Natural killer cell treated with Interleukin-12 subunit alpha and Interleukin-12 subunit beta and Interleukin-15 and Interleukin-18, amount 100 ng/mL, for 72 hours (primary cell): ENCODE measurements at regions not wholly inside any gene's neighbourhood (a gene's known extent, or its start where the extent isn't known, plus 50 kb on each side); places are given as distances from the start of the nearest gene placed in this dataset.

ENCODE experiments used
- ATAC-seq, 2 donors: fragments of 150-1000 bp; cut with Tn5 transposase in 1 of 2; sonication (Bioruptor Pico), chemical (Tn5 transposase) in 1 of 2; 2 replicates each; pipeline ENCODE4 v1.10.0; 2021
- DNase-seq: peaks from one replicate; pipeline ENCODE4 v3.0.0; 2022; ENCODE audit warnings: low spot score
- H3K27ac Mint-ChIP-seq, 2 donors: 1 replicate in 1 of 2; 2 replicates in 1 of 2; pipeline ENCODE4 v1.8.0; 2022; ENCODE audit warnings: mixed read lengths in 2 of 2, mild to moderate bottlenecking in 1 of 2, moderate library complexity in 1 of 2
- H3K27me3 Mint-ChIP-seq, 2 donors: 1 replicate in 1 of 2; 2 replicates in 1 of 2; pipeline ENCODE4 v1.8.0; 2022; ENCODE audit warnings: mixed read lengths in 2 of 2
- H3K36me3 Mint-ChIP-seq: one replicate; pipeline ENCODE4 v1.8.0; 2022; ENCODE audit warnings: mixed read lengths
- H3K4me1 Mint-ChIP-seq, 2 donors: 1 replicate in 1 of 2; 2 replicates in 1 of 2; pipeline ENCODE4 v1.8.0; 2022; ENCODE audit warnings: low read depth in 2 of 2, mixed read lengths in 2 of 2, mild to moderate bottlenecking in 1 of 2
- H3K4me3 Mint-ChIP-seq: one replicate; pipeline ENCODE4 v1.8.0; 2022; ENCODE audit warnings: mixed read lengths
- H3K9me3 Mint-ChIP-seq: 2 replicates; pipeline ENCODE4 v1.8.0; 2022; ENCODE audit warnings: mixed read lengths

- Mint-ChIP-seq H3K4me1 (no peaks in the 10 kb centered on the region), H3K4me3 (no peak overlapping the region), H3K36me3 (no peaks in the 10 kb centered on the region), H3K9me3 (peaks cover 6% of the 10 kb centered on the region), H3K27me3 (no peaks in the 10 kb centered on the region), H3K27ac (no peak overlapping the region)
- DNase-seq (no peak), ATAC-seq (no peak)
These were observed 412.7 kb upstream of the SEL1L start for GRCh38 chr14:81946375-81946774.

- no peak for ATAC-seq
- no peaks in the 10 kb centered on the region for H3K4me1 Mint-ChIP-seq
- peaks cover 4% of the 10 kb centered on the region for H3K9me3 Mint-ChIP-seq
- no peak overlapping the region for H3K27ac Mint-ChIP-seq
- DNase-seq, result no peak
- no peaks in the 10 kb centered on the region for H3K36me3 Mint-ChIP-seq
- no peak overlapping the region for H3K4me3 Mint-ChIP-seq
- H3K27me3 Mint-ChIP-seq, result no peaks in the 10 kb centered on the region
These were observed 413.5 kb upstream of the SEL1L start for GRCh38 chr14:81946834-81947798.

GRCh38 chr14:81952917-81953316, 419.3 kb upstream of the SEL1L start:
- Mint-ChIP-seq H3K4me1 (no peaks in the 10 kb centered on the region), H3K9me3 (peaks cover 23% of the 10 kb centered on the region), H3K27ac (no peak overlapping the region), H3K36me3 (no peaks in the 10 kb centered on the region), H3K4me3 (no peak overlapping the region), H3K27me3 (no peaks in the 10 kb centered on the region)
- DNase-seq, result no peak
- ATAC-seq, result no peak

- Mint-ChIP-seq H3K4me1 (no peaks in the 10 kb centered on the region), H3K4me3 (no peak overlapping the region), H3K27ac (no peak overlapping the region), H3K27me3 (no peaks in the 10 kb centered on the region), H3K36me3 (no peaks in the 10 kb centered on the region), H3K9me3 (peaks cover 20% of the 10 kb centered on the region)
- DNase-seq (no peak), ATAC-seq (no peak)
These were observed 419.8 kb upstream of the SEL1L start for GRCh38 chr14:81953419-81953818.

- H3K4me1 Mint-ChIP-seq, result no peaks in the 10 kb centered on the region
- no peak for DNase-seq
- peaks cover 23% of the 10 kb centered on the region for H3K9me3 Mint-ChIP-seq
- H3K27ac Mint-ChIP-seq, result no peak overlapping the region
- H3K36me3 Mint-ChIP-seq, result no peaks in the 10 kb centered on the region
- H3K27me3 Mint-ChIP-seq, result no peaks in the 10 kb centered on the region
- H3K4me3 Mint-ChIP-seq, result no peak overlapping the region
- ATAC-seq, result no peak
These were observed 421.5 kb upstream of the SEL1L start for GRCh38 chr14:81955123-81955522.

GRCh38 chr14:81960781-81961180, 427.1 kb upstream of the SEL1L start:
- H3K9me3 Mint-ChIP-seq, result peaks cover 7% of the 10 kb centered on the region
- H3K4me3 Mint-ChIP-seq, result no peak overlapping the region
- H3K27ac Mint-ChIP-seq, result no peak overlapping the region

GRCh38 chr14:81963846-81964245, 430.2 kb upstream of the SEL1L start:
- Mint-ChIP-seq H3K27me3 (no peaks in the 10 kb centered on the region), H3K27ac (no peak overlapping the region), H3K9me3 (peaks cover 6% of the 10 kb centered on the region), H3K4me3 (no peak overlapping the region), H3K4me1 (no peaks in the 10 kb centered on the region), H3K36me3 (peaks cover 3% of the 10 kb centered on the region)
- ATAC-seq (no peak), DNase-seq (no peak)

More at GRCh38 chr14:81960781-81961180, 427.1 kb upstream of the SEL1L start:
- DNase-seq, result no peak
- H3K27me3 Mint-ChIP-seq, result no peaks in the 10 kb centered on the region
- H3K4me1 Mint-ChIP-seq, result no peaks in the 10 kb centered on the region
- no peaks in the 10 kb centered on the region for H3K36me3 Mint-ChIP-seq
- ATAC-seq, result no peak

DNA sequence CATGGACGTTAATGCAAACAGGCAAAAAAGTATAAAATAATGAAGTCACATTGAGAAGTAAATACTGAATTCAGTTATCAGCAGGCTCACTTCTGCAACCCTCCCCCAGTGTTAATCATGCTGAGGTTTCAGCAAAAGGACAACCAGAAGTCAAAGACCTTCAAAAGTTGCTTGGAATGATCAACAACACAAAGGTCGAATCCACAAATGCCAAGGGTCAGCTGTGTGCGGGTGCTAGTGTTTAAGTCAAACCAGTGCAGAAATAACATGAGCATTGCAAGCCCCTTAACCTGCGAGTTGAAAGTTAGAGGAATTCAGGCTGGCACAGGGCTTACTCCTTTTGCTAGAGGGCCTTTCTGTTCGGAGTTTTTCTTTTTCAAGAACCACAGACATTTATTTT, 436.7 kb upstream of the SEL1L start:
- Mint-ChIP-seq H3K27ac (no peak overlapping the region), H3K9me3 (no peaks in the 10 kb centered on the region), H3K27me3 (no peaks in the 10 kb centered on the region), H3K36me3 (peaks cover 9% of the 10 kb centered on the region), H3K4me1 (no peaks in the 10 kb centered on the region), H3K4me3 (no peak overlapping the region)
- ATAC-seq (no peak), DNase-seq (no peak)

GRCh38 chr14:81971911-81972310, 438.3 kb upstream of the SEL1L start:
- Mint-ChIP-seq H3K4me3 (no peak overlapping the region), H3K27me3 (no peaks in the 10 kb centered on the region), H3K36me3 (peaks cover 9% of the 10 kb centered on the region), H3K27ac (no peak overlapping the region), H3K9me3 (peaks cover 2% of the 10 kb centered on the region), H3K4me1 (no peaks in the 10 kb centered on the region)
- DNase-seq, result no peak
- no peak for ATAC-seq

DNA sequence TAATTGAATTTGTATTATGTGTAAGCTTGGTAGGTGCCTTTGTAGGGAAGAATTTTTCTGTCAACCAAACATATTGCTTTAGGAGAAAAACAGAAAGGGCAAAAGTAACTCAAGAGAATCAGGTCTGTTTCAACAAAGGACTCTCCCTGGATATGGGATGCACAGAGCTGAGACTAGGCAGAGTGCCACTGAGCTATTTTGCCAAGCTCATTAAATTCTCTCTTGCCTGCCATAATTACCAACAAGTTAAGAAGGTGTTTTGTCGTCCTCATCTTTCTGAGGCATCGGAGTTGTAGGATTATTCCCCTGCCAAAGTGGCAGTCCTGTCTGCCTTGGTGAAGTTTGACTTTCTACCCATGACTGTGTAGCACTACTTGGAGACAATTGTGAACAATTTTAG, 438.9 kb upstream of the SEL1L start:
- H3K4me1 Mint-ChIP-seq, result no peaks in the 10 kb centered on the region
- H3K9me3 Mint-ChIP-seq, result peaks cover 2% of the 10 kb centered on the region
- H3K36me3 Mint-ChIP-seq, result peaks cover 9% of the 10 kb centered on the region
- ATAC-seq (no peak), DNase-seq (no peak)
- no peaks in the 10 kb centered on the region for H3K27me3 Mint-ChIP-seq
- H3K4me3 Mint-ChIP-seq, result no peak overlapping the region
- H3K27ac Mint-ChIP-seq, result no peak overlapping the region

DNA sequence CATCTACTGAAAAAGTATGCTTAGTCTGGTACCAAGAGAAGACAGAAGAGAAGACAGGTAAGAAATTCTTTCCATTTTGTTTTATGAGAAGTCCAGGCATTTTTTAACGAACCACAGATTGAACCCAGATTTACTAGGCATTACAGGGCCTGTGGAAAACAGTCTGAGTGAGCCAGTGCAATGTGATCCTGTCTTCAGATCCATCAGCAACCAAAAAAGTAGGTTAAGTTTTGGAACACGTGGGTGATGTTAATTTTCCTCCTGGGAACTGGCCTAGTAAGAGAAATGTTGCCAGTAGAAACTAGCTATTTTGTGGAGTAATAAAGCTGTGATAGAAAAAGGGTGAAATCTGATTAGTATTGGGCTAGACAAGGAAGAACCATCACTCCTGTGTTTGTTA, 440.9 kb upstream of the SEL1L start:
- no peak overlapping the region for H3K4me3 Mint-ChIP-seq

GRCh38 chr14:81980601-81981306, 447.1 kb upstream of the SEL1L start:
- no peaks in the 10 kb centered on the region for H3K36me3 Mint-ChIP-seq
- no peaks in the 10 kb centered on the region for H3K27me3 Mint-ChIP-seq
- H3K9me3 Mint-ChIP-seq, result no peaks in the 10 kb centered on the region
- H3K4me3 Mint-ChIP-seq, result no peak overlapping the region
- DNase-seq (no peak), ATAC-seq (no peak)
- no peak overlapping the region for H3K27ac Mint-ChIP-seq
- H3K4me1 Mint-ChIP-seq, result no peaks in the 10 kb centered on the region

More for the DNA sequence above, 440.9 kb upstream of the SEL1L start:
- no peak for DNase-seq
- H3K36me3 Mint-ChIP-seq, result peaks cover 5% of the 10 kb centered on the region
- no peaks in the 10 kb centered on the region for H3K4me1 Mint-ChIP-seq
- no peak overlapping the region for H3K27ac Mint-ChIP-seq
- ATAC-seq, result no peak
- no peaks in the 10 kb centered on the region for H3K27me3 Mint-ChIP-seq
- H3K9me3 Mint-ChIP-seq, result peaks cover 2% of the 10 kb centered on the region

DNA sequence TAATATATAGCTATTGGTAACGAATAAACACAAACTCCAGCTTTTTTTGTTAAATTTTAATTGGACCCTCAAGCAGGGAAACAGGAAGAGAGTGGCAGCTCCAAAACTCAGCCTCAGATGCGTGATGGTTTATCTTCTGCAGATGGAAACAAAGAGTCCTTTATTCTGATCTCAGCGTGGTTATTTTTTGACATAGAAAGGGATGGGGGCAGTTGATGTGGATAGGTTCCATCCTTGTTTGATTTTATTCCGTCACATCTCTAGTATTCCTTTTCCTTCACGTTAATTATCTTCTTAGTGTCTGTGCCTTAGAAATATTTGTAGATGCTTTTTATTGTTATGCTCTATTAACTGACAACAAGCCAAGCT, 447.6 kb upstream of the SEL1L start:
- ATAC-seq (no peak), DNase-seq (no peak)
- no peaks in the 10 kb centered on the region for H3K4me1 Mint-ChIP-seq
- H3K9me3 Mint-ChIP-seq, result no peaks in the 10 kb centered on the region
- no peak overlapping the region for H3K27ac Mint-ChIP-seq
- H3K36me3 Mint-ChIP-seq, result no peaks in the 10 kb centered on the region
- H3K4me3 Mint-ChIP-seq, result no peak overlapping the region
- H3K27me3 Mint-ChIP-seq, result no peaks in the 10 kb centered on the region

- Mint-ChIP-seq H3K27me3 (no peaks in the 10 kb centered on the region), H3K4me1 (no peaks in the 10 kb centered on the region), H3K9me3 (no peaks in the 10 kb centered on the region), H3K27ac (no peak overlapping the region), H3K4me3 (no peak overlapping the region), H3K36me3 (no peaks in the 10 kb centered on the region)
- DNase-seq, result no peak
- no peak for ATAC-seq
These were observed 448.4 kb upstream of the SEL1L start for GRCh38 chr14:81982046-81982445.
